HEK293 (cell line): ENCODE measurements at regions not wholly inside any gene's neighbourhood (a gene's known extent, or its start where the extent isn't known, plus 50 kb on each side); places are given as distances from the start of the nearest gene placed in this dataset.

Experiments
- CTCF ChIA-PET: fragments of 350-600 bp; formaldehyde crosslinking; extraction: SDS; loops from one replicate; lab custom pipeline; 2021; ENCODE audit warnings: antibody characterized with exemption; lab: Yijun Ruan, JAX
- POLR2A ChIA-PET: fragments of 300-600 bp; formaldehyde crosslinking; extraction: SDS; loops from one replicate; lab custom pipeline; 2020; ENCODE audit warnings: antibody characterized with exemption, inconsistent platforms; lab: Yijun Ruan, JAX
- H3K27ac ChIP-seq: fragments of 200-500 bp; sonication (Bioruptor generic); 2 replicates; pipeline ENCODE4 v1.5.1; 2014; ENCODE audit warnings: low read depth, low read length, control low read depth, inconsistent platforms; ENCODE audit errors: extremely low read depth
- H3K36me3 ChIP-seq, 2 experiments: fragments of 200-500 bp in 1 of 2; sonication (Bioruptor generic) in 1 of 2; 1 replicate in 1 of 2; 2 replicates in 1 of 2; pipeline ENCODE4 v1.5.1; 2014 to 2017; ENCODE audit warnings: inconsistent platforms in 2 of 2, low read length in 2 of 2; ENCODE audit not compliant: control insufficient read depth in 2 of 2, insufficient read depth in 1 of 2
- H3K4me1 ChIP-seq: fragments of 200-500 bp; sonication (Bioruptor generic); 2 replicates; pipeline ENCODE4 v1.5.1; 2014; ENCODE audit warnings: mild to moderate bottlenecking, low read length, inconsistent platforms; ENCODE audit not compliant: control insufficient read depth, insufficient read depth
- H3K4me3 ChIP-seq: 2 replicates; pipeline ENCODE4 v1.5.1; 2011; ENCODE audit warnings: low read depth, mild to moderate bottlenecking, control low read depth, low read length, moderate library complexity
- H3K9me3 ChIP-seq: fragments of 200-500 bp; sonication (Bioruptor generic); 2 replicates; pipeline ENCODE4 v1.5.1; 2014; ENCODE audit warnings: low read depth, low read length, inconsistent platforms; ENCODE audit not compliant: control insufficient read depth, insufficient read depth
- GFI1B ChIP-seq: fragments of 450-650 bp; formaldehyde crosslinking; IDR thresholded peaks from 2 replicates; pipeline ENCODE4 v1.5.1; 2016; ENCODE audit warnings: missing biosample characterization, missing genetic modification characterization
- HOXD13 ChIP-seq: sonication (generic); formaldehyde crosslinking; IDR thresholded peaks from 2 replicates; pipeline ENCODE4 v1.8.0; 2022; ENCODE audit warnings: missing genetic modification reagents, borderline replicate concordance
- SCRT2 ChIP-seq: fragments of 450-650 bp; formaldehyde crosslinking; IDR thresholded peaks from 2 replicates; pipeline ENCODE4 v1.5.1; 2016; ENCODE audit warnings: missing biosample characterization, missing genetic modification characterization
- SP2 ChIP-seq: fragments of 450-650 bp; formaldehyde crosslinking; IDR thresholded peaks from 2 replicates; pipeline ENCODE4 v1.5.1; 2016; ENCODE audit warnings: missing biosample characterization, missing genetic modification characterization
- TCF7L2 ChIP-seq: IDR thresholded peaks from 2 replicates; pipeline ENCODE4 v1.6.1; 2011; ENCODE audit warnings: low read depth, mild to moderate bottlenecking, inconsistent platforms, low read length, moderate library complexity, borderline replicate concordance
- TRIM28 ChIP-seq: IDR thresholded peaks from 2 replicates; pipeline ENCODE4 v1.6.1; 2011; ENCODE audit warnings: low read length, control low read depth, borderline replicate concordance
- TSHZ1 ChIP-seq: fragments of 450-650 bp; formaldehyde crosslinking; IDR thresholded peaks from 2 replicates; pipeline ENCODE4 v1.5.1; 2016; ENCODE audit warnings: missing biosample characterization, missing genetic modification characterization, borderline replicate concordance
- ZBTB48 ChIP-seq: fragments of 450-650 bp; formaldehyde crosslinking; IDR thresholded peaks from 2 replicates; pipeline ENCODE4 v1.5.1; 2016; ENCODE audit warnings: missing biosample characterization, missing genetic modification characterization
- ZBTB8A ChIP-seq: fragments of 450-650 bp; formaldehyde crosslinking; IDR thresholded peaks from 2 replicates; pipeline ENCODE4 v1.5.1; 2016; ENCODE audit warnings: missing biosample characterization, missing genetic modification characterization
- ZFP41 ChIP-seq: fragments of 450-650 bp; formaldehyde crosslinking; IDR thresholded peaks from 2 replicates; pipeline ENCODE4 v1.5.1; 2016; ENCODE audit warnings: missing biosample characterization, missing genetic modification characterization, borderline replicate concordance
- ZNF140 ChIP-seq: fragments of 450-650 bp; formaldehyde crosslinking; IDR thresholded peaks from 2 replicates; pipeline ENCODE4 v1.5.1; 2016; ENCODE audit warnings: missing biosample characterization, missing genetic modification characterization
- ZNF2 ChIP-seq: fragments of 450-650 bp; formaldehyde crosslinking; IDR thresholded peaks from 2 replicates; pipeline ENCODE4 v1.5.1; 2016; ENCODE audit warnings: missing biosample characterization, missing genetic modification characterization
- ZNF239 ChIP-seq: fragments of 450-650 bp; formaldehyde crosslinking; IDR thresholded peaks from 2 replicates; pipeline ENCODE4 v1.5.1; 2016; ENCODE audit warnings: missing biosample characterization, missing genetic modification characterization
- ZNF292 ChIP-seq: fragments of 450-650 bp; formaldehyde crosslinking; IDR thresholded peaks from 2 replicates; pipeline ENCODE4 v1.5.1; 2016; ENCODE audit warnings: low read depth, missing biosample characterization, missing genetic modification characterization, borderline replicate concordance
- ZNF48 ChIP-seq: fragments of 450-650 bp; formaldehyde crosslinking; IDR thresholded peaks from 2 replicates; pipeline ENCODE4 v1.5.1; 2016; ENCODE audit warnings: missing biosample characterization, missing genetic modification characterization
- ZNF521 ChIP-seq: fragments of 450-650 bp; formaldehyde crosslinking; IDR thresholded peaks from 2 replicates; pipeline ENCODE4 v1.5.1; 2017; ENCODE audit warnings: missing biosample characterization, mild to moderate bottlenecking, missing genetic modification characterization
- ZNF596 ChIP-seq: fragments of 450-650 bp; IDR thresholded peaks from 2 replicates; pipeline ENCODE4 v1.5.0; 2018; ENCODE audit warnings: missing biosample characterization, mild to moderate bottlenecking, missing genetic modification characterization, moderate library complexity
- ZNF621 ChIP-seq: fragments of 450-650 bp; formaldehyde crosslinking; IDR thresholded peaks from 2 replicates; pipeline ENCODE4 v1.5.1; 2017; ENCODE audit warnings: missing biosample characterization, missing genetic modification characterization
- ZNF701 ChIP-seq: fragments of 450-650 bp; formaldehyde crosslinking; IDR thresholded peaks from 2 replicates; pipeline ENCODE4 v1.5.1; 2016; ENCODE audit warnings: missing biosample characterization, missing genetic modification characterization
- ZNF707 ChIP-seq: fragments of 450-650 bp; formaldehyde crosslinking; IDR thresholded peaks from 2 replicates; pipeline ENCODE4 v1.5.1; 2016; ENCODE audit warnings: missing biosample characterization, missing genetic modification characterization
- ZSCAN16 ChIP-seq: fragments of 450-650 bp; formaldehyde crosslinking; IDR thresholded peaks from 2 replicates; pipeline ENCODE4 v1.5.1; 2016; ENCODE audit warnings: missing biosample characterization, missing genetic modification characterization
- TF ChIP-seq, protein P1 (sequence below): fragments of 450-650 bp; formaldehyde crosslinking; IDR thresholded peaks from 2 replicates; pipeline ENCODE4 v1.5.1; 2016; ENCODE audit warnings: missing biosample characterization, missing genetic modification characterization

DNA sequence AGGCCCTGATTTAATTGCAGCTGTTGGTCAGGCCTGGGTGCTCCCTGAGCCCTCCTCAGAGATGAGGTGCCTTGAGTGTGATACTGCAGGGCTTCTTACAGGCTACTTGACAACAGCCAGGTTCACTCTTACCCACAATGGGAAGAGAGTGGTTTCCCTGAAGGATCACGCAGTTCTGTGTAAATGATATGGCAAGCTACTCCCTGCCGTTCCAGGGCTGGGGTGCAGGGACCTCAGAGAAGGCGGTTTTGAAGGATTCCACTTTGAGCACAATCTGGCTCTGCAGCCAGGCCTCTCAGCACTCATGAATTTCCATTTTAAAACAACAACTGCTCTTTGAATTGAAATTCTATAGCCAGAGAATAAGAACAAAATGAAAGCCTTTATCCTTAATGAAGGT is 92.9 kb downstream of the SLC17A6 start:
- H3K9me3 ChIP-seq, result no peaks in the 10 kb centered on the region
- CTCF ChIA-PET, result interaction anchor here (0.6 to 0.8 kb wide), 2 partner anchors 109 to 348 kb away, joined by 3 read pairs; no protein-coding TSS in a partner anchor
- no peak overlapping the region for H3K27ac ChIP-seq
- H3K4me1 ChIP-seq, result no peaks in the 10 kb centered on the region
- no peaks in the 10 kb centered on the region for H3K36me3 ChIP-seq
- TF ChIP-seq ZNF140 (tag by site-specific recombination), result no peak
- TF ChIP-seq ZNF239 (tag by site-specific recombination), result no peak
- TF ChIP-seq ZBTB8A (tag by site-specific recombination), result no peak
- TF ChIP-seq TSHZ1 (tag by site-specific recombination), result no peak
- TF ChIP-seq HOXD13 (CRISPR knock-in tag), result no peak
- no peak for TF ChIP-seq ZNF596 (tag by site-specific recombination)
- TF ChIP-seq TCF7L2, result no peak
- TF ChIP-seq ZNF621 (tag by site-specific recombination), result no peak
- no peak for TF ChIP-seq ZNF48
- TF ChIP-seq GFI1B (tag by site-specific recombination), result no peak
- TF ChIP-seq SCRT2, result no peak
- TF ChIP-seq ZFP41, result no peak
- H3K4me3 ChIP-seq, result no peak overlapping the region
- POLR2A ChIA-PET, result no interaction called here

- ChIA-PET CTCF (interaction anchor here (0.8 kb wide), 1 partner anchor 110 kb away, joined by 3 read pairs; no protein-coding TSS in a partner anchor), POLR2A (no interaction called here)
- TF ChIP-seq TRIM28, result no peak
- TF ChIP-seq, protein P1, sequence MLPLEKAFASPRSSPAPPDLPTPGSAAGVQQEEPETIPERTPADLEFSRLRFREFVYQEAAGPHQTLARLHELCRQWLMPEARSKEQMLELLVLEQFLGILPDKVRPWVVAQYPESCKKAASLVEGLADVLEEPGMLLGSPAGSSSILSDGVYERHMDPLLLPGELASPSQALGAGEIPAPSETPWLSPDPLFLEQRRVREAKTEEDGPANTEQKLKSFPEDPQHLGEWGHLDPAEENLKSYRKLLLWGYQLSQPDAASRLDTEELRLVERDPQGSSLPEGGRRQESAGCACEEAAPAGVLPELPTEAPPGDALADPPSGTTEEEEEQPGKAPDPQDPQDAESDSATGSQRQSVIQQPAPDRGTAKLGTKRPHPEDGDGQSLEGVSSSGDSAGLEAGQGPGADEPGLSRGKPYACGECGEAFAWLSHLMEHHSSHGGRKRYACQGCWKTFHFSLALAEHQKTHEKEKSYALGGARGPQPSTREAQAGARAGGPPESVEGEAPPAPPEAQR (tag by site-specific recombination), result no peak
- no peak for TF ChIP-seq ZNF2
- no peak for TF ChIP-seq ZNF707 (tag by site-specific recombination)
- TF ChIP-seq ZSCAN16, result no peak
- TF ChIP-seq ZNF521 (tag by site-specific recombination), result no peak
- no peak for TF ChIP-seq ZBTB48 (tag by site-specific recombination)
- no peak for TF ChIP-seq SP2 (tag by site-specific recombination)
- no peak for TF ChIP-seq ZNF701
- TF ChIP-seq HOXD13 (CRISPR knock-in tag), result no peak
- TF ChIP-seq ZNF292 (tag by site-specific recombination), result no peak
- Histone ChIP-seq H3K4me1 (no peaks in the 10 kb centered on the region), H3K4me3 (no peak overlapping the region), H3K27ac (no peak overlapping the region), H3K36me3 (no peaks in the 10 kb centered on the region), H3K9me3 (no peaks in the 10 kb centered on the region)
These were observed 92.5 kb downstream of the SLC17A6 start for GRCh38 chr11:22430639-22431038.
